Fibroblast of the conjunctiva (primary cell): ENCODE measurements at regions not wholly inside any gene's neighbourhood (a gene's known extent, or its start where the extent isn't known, plus 50 kb on each side); places are given as distances from the start of the nearest gene placed in this dataset.
A peak's percentile ranks its signal among the peaks of the same experiment; 100 is the strongest.
"Not testable (repeated sequence)": the region's sequence is repeated elsewhere in the genome, so short reads cannot be mapped to it uniquely, and the experiment has no call there.

ENCODE experiments used
- DNase-seq: peaks from one replicate; pipeline ENCODE4 v3.0.0-alpha.2; 2010; ENCODE audit warnings: low read depth

DNA sequence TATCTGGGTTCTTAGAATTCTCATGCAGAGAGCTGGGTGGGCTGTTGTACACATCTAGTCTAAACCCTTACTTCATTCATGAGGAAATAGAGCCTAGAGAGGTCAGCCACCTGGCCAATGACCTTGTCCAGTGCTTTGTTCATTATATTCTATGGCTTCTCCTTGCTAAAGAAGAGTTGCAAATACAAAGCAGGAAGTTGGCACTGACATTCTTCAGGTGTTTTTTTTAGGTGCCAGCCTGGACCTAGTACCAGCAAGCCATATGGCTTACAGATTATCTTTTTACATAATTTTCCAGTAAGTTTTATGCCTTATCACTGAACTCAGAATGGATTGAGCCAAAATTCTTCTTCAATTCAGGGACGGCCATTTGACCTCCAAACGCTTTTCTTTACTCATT is 54.7 kb upstream of the PGM2 start:
- DNase-seq, result no peak

DNA sequence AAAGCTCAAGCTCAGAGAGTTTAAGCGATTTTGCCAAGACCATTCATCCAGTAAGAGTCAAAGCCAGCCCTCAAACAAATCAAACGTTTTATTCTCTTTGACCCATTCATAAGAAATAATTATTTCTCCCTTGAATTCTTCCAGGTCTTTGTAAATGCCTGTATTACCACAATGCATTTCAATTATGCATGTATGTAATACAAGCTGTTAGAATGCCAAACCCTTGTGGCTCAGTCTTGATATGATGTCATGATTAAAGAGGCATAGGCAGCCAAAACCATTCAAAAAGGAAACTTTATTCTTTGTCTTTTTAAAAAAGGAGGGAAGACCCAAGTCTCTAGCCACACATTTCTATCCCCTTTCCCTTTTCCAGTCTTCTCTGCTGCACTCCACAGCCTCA is 56.5 kb upstream of the PGM2 start:
- DNase-seq, result no peak

- no peak for DNase-seq
Observed at GRCh38 chr4:37769391-37769989, 57.0 kb upstream of the PGM2 start.

DNA sequence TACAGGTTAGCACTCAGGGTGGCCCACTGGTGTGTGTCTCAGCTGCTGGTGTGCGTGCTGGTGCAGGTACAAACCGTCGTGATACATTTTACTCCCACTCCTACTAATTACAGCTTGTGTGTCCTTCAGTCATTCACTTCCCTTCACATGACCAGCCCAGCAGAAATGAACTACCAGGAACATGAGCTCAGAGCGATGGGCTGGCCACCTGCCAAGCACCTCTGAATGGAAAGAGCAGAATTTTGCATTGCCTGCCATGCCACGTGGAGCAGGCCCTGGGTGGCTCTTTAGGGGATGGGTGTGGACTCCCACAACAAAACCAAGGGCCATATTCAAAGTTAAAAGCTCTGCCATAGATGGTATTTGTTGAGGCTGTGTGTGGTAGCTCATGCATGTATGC is 58.9 kb upstream of the PGM2 start:
- peak; percentile 6 for DNase-seq

DNA sequence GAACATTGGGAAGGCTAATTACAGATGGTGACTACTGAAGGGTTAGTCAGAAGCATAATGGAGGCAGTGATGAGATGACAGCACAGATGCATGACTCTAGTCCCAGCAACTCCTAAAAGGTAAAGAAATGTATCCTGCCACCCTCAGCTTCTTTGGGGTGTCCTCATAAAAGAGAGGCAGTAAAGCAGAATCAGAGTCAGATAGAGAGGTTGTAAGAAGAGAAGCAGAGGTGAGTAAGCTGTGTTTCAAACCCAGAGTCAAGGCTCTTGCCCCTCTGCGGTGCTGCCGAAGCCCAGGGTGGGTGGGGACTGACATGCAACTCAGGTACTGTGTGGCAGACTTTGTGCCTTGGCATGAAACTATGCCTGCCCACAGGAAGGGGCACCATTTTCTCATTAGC is 59.5 kb upstream of the PGM2 start:
- no peak for DNase-seq

DNA sequence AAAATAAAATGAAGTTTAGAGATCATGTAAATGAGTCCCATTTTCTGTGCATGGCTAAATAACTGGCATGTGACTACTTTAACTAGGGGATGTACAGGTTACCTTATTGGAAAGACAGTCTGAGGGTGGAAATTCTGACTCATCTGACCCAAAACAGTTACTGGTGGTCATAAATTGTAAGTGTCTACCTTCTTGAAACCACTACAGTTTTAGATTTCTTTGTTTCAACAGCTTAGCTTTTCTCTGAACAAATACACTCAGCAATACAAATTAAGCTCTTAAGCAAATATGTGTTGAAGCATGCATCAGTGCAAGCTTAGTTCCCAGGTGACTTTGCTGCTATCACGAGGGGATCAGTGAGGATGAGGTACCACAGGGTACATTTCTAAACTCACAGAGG is 60.7 kb upstream of the PGM2 start:
- no peak for DNase-seq

GRCh38 chr4:37763831-37764230 is 62.7 kb upstream of the PGM2 start:
- no peak for DNase-seq

GRCh38 chr4:37762991-37763368 is 63.5 kb upstream of the PGM2 start:
- no peak for DNase-seq

GRCh38 chr4:37762294-37762990 is 64.0 kb upstream of the PGM2 start:
- no peak for DNase-seq

DNA sequence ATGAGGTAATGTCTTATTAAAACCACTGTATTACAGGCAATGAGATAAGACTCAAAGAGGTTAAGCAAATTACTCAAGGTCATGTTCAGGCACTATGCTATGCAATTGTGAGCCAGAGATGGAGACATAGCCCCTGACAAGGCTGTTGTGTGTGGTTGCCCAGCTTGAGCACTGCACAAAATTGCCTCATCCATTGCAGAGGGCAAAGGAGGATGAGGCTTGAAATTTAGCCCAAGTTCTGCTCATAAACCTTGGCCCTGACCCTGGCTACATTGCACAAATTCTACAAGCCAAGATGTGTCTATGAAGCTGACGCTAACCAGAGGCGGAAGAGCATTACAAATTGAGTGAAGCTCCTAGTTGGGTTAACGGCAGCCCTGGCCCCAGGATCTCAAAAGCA is 65.6 kb upstream of the PGM2 start:
- no peak for DNase-seq

GRCh38 chr4:37759833-37760232 is 66.7 kb upstream of the PGM2 start:
- no peak for DNase-seq

DNA sequence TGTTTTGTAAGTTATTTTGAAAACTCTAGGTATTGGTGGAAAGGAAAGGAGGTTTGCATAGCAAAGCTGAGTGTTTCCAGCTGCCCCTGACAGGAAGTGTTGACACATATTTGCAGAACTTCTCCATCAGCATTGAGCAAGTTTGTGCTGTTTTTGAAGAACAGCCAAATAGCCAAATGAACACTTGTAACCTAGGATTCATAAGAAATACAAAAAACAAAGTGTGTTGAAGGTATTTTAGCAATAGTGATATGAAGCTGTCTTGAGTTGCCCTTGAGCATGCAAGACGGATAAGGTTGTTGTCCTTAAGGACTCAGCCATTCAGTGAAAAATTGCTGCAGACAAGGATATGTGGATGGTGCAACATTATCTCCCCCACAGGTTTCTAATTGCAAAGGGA is 68.3 kb upstream of the PGM2 start:
- DNase-seq, result peak; percentile 62

- no peak for DNase-seq
Observed at GRCh38 chr4:37757761-37758160, 68.7 kb upstream of the PGM2 start.

- DNase-seq, result no peak
Observed at GRCh38 chr4:37757121-37757520, 69.4 kb upstream of the PGM2 start.

GRCh38 chr4:37754410-37755185 is 68.4 kb upstream of the RELL1 start:
- DNase-seq, result no peak

DNA sequence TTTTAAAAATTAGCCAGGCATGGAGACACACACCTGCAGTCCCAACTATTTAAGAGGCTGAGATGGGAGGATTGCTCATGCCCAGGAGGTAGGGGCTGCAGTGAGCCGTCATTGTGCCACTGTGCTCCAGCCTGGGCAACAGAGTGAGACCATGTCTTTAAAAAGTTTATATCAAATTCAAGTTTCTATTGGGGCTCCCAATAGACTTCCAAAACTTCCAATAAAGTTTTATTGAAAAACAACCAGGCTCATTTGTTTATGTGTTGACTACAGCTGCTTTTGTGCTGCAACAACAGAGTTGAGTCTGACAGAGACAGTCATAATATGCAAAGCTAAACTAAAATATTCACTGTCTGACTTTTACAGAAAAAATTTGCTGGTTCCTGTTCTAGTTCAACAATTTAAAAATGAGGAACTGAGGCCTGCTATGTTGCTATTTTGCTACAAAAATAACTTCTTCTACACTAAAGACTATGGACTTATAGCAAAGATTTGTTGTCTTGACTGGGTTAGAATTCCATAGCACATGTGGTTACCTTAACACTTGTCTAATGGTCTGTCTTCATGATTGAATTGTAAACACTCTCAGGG is 63.3 kb upstream of the RELL1 start:
- DNase-seq, result no peak

DNA sequence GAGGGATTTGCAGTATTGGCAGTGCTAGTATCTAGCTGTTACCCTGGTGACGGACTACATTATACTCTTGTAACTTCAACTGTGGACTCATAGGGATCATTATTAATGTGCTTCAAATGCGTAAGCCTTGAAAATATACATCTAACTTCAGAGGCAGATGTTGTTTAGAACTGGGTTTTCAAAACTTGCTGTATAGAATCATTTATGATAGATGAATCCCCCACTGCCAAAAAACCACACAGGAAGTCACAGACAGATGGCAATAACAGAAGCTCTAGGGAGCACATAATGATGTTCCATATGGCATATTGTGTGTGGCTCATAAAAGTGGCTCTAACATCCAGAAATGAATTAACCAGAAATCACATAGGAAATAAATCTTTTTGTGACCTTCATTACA is 62.3 kb upstream of the RELL1 start:
- DNase-seq, result no peak

- DNase-seq, result no peak
Observed at GRCh38 chr4:37747772-37748330, 61.7 kb upstream of the RELL1 start.

- DNase-seq, result not testable (repeated sequence)
Observed at GRCh38 chr4:37746852-37747251, 60.7 kb upstream of the RELL1 start.

GRCh38 chr4:37745946-37746345 is 59.8 kb upstream of the RELL1 start:
- peak; percentile 4 for DNase-seq

- DNase-seq, result no peak
Observed at GRCh38 chr4:37742149-37742548, 56.0 kb upstream of the RELL1 start.

DNA sequence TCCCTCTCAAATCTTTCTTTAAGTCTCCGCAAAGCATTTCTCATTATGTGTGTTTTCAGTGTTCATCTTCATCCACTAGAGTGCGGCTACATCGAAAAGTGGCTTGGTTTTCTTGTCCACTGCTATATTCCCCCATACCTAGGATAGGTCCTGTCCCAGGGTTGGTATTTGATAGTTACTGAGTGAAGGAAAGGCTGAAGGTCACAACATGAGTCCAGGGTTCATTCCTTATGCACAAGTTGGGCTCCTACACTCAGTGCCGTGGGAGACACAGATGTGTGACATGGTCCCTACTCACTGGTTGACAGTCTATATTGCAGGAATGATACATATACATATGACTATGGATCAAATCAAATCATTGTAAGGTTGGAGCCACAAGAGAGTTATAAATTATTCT is 55.4 kb upstream of the RELL1 start:
- DNase-seq, result no peak

DNA sequence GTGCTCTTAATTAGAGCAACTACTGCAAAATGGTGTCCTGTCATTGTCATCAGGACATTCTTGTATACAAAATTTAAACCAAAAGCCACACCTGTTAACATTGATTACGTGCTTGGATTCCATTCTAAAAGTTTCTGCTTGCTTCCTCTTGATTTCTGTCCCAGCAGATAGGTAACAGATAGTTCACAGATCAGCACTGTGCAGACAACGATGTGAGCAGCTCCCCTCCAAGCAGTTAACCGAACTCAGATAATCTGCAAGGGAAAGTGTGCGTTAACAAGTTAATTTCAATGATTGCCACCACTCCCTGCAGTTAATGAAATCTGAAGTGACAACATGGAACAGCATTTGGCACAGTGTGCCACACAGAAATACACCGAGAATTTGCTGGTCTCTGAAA is 54.4 kb upstream of the RELL1 start:
- DNase-seq, result no peak
